Left forelimb (tissue), 1 donor: ENCODE measurements at regions not wholly inside any gene's neighbourhood (a gene's known extent, or its start where the extent isn't known, plus 50 kb on each side); places are given as distances from the start of the nearest gene placed in this dataset.

Source experiments
- DNase-seq: peaks from one replicate; pipeline ENCODE4 v3.0.0-alpha.2; 2018; ENCODE audit warnings: low spot score

DNA sequence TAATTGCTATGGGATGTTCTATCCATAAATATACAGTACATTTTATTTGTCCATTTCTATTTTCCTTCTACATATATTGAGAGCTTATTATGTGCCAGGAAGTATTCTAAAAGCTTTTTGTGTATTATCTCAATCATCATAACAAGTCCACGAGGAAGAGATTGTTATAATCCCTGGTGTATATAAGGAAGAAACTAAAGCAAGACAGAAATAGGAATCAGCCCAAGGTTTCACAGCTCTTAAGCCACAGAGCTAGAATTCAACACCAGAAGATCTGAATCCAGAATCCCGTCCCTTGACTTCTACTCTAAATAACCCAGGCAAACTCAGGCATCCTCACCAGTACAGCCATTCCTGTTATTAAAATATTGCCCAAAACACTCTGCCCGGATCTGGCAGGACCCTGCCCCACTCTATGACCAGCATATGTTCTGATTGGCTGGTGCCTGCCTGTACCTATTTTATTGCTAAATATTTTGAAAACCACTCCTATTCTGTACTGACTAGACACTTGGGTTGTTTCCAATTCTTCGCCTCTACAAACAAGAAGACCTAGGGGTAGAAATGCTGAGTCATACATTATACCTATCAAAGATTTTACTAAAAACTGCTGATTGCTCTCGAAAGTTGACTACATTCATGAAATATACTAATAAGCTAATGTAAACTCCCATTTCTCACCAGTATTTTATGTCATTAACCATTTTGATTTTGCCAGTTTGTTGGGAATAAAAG is 297.4 kb downstream of the ENC1 start:
- no peak for DNase-seq

DNA sequence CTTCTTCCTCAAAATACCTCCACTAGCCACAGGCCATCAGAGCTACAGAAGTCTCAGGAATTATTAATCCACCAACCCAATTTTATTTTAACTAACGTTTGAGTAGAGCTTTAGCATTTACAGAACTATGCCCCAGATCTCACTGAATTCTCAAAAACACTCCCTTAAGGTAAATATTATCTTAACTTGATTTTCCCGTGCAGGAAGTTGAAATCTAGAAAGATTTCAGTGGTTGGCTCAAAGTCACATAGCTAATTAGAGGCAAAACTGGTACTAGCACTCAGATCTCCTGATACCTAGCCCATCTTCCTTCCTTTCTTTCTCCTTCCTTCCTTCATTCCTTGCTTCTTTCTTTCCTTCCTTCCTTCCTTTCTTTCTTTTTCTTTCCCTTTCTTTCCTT is 298.3 kb downstream of the ENC1 start:
- DNase-seq: no peak

DNA sequence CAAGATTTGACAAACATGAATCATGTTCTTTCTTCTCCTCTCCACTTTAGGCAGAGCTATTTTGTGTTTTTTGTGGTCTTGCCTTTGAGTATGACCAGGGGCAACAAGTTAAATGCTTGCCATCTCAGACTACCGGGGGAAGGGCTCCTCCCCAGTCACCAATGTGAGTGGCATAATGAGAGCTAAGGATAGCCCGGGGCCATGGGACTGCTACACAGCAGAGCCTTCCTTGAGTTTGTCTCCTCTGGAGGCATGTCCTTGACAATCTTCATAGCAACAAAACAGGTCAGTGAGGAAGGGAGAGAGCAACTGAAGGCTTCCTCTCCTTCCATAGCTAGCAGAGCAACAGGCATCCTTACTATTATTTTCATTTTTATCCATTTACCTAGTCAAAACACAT is 299.3 kb downstream of the ENC1 start:
- no peak for DNase-seq

DNA sequence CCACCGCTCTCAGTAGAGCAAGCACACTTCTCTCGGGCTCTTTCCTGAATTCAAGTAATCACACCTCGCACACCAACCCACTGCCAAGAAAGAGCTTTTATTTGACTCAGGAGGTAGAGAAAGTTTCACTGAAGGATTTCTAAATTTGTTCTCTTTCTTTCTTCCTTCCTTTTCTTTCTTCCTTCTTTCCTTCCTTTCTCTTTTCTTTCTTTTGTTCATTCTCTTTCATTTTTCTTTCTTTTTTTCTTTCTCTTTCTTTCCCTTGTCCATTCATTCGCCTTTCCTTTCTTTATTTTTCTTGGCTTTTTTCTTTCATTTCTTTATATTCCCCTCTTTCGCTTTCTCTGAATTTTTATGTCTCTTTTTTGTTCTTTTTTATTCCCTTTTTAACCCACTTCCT is 300.1 kb downstream of the ENC1 start:
- no peak for DNase-seq

DNA sequence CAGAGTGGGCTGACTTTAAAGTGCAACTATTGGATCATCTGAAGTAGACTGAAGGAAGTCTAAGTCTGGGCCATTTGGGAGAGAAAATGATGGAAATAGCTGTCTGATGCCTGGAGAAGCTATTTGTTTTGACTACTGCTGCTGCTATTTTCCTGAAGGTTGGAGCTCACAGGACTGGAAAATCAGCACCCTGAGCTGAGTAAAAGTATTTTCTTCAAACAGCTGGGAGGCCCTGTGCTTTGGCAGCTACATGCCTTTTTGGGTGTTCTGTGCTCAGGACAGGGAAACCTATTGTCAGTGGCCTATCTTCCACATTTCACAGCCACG is 302.6 kb downstream of the ENC1 start:
- DNase-seq: no peak

DNA sequence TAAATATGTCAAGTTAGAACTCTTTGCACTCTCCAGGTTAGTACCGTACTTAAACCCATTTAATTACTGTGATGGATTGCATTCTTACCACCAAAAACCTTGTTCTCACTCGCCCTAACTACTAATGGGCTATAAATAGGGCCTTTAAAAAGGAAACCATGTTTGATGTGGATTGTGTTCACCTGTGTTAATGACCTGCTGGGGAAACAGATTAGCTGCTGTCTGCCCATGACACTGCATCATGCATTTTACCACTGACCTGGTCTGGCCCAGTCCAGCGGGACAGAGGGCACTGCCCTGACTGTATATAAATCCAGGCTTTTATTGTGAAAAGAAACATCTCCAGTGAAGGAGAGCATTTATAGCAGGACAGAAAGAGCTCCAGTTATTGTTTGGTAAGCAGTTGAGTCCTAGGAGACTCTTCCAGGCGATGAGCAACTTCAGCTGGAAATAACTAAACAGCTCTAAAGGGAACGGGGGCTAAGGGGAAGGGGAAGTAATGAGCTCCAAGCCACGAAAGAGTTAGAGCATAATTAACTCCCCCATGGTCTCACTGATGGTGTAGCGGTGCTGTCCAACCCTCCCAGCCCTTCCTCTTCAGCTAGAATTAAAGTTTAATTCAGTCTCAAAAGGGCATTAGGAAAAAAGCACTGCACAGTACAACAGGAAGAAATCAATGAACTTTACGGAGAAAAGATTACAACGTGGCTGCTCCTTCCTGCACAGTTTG is 303.1 kb downstream of the ENC1 start:
- no peak for DNase-seq

DNA sequence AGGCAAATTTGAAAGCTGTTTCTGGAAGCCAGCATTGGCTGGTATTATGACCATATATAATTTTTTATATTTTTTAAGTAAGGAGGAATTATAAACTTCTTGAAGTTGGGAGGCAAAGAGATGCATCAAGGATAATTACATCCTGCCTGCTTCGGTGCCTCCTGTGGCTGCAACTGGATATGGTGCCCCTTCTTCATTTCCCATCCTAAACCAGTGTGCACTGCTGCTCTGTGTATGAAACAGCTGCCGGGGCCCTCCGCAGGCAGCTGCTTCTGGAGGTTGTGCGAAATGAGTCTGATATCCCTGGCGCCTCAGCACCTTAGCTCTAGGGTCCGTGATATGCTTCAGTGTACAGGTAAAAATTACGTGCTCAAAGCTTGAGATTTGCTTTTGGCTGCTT is 304.2 kb downstream of the ENC1 start:
- no peak for DNase-seq

DNA sequence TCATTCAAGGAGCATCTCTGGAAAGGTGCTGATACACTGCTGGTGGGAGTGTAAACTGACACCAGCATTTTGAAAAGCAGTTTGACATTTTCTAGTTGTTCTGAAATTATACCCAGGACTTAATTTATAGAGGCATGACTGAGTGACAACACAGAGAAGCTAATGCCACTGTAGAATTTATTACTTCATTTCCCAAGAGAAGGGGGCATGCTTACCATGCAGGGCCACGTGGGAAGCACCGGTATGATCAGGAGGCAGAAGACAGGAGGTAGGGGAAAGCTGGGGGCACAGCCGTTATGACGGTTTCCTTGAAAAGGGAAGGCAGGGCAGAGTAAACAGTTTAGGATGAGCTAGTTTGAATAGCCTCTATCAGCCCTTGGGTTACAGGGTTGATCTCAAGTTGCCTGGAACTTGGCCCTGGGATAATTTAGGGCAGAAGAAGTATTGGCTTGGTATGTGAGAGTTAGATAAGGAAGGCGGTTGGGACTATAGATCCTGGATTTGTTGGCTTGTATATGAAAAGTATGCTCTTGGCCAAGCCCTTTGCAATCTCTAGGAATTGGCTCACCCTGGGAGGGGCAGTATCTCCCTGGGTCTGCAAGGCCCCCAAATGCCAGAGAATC is 305.7 kb downstream of the ENC1 start:
- DNase-seq: no peak

DNA sequence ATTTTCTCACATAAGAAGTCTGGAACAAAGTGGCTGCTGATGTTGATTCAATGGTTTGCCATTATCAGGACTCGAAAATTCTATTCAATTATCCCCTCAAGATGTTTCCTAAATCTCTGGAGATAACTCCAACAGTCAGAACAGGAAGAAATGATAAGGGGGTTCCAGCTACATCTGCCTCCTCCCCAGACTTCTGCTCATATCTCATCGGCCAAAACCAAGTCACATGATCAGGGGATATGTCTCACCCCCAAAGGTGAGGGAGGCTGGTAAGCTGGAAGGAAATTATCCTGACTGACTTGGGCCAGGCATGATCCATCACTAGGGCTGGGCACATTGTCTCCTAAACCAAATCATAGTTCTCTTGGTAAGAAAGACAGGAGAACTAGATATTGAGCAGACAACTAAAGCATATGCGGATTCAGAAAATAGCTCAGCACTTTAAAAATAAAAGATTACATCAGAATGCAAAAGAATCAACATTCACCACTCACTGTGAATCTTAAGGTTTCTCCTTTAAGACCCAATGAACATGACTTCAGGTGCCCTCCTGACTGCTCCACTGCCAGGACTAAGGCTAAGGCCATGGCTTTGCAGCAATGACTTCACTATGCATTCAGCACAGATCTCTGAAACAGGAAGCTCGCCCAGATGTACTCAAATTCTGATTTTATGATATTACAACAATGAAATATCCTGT is 306.3 kb downstream of the ENC1 start:
- DNase-seq: no peak

DNA sequence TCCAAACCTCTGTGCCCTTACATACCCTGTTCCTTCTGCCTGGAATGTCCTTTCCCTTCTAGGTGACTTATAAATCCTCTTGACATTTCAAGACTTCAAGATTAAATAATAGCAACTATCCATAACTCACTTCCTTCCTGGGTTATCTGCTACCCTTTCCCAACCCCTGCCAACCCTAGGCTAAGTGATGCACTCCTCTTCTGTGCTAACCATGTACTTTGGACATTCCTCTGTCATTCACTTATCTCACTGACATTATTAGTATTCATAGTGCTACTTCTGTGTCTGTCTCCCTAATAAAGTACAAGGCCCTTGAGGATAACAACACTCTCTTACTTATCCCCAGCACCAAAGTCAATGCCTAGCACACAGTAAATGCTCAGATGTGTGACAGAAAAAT is 307.1 kb downstream of the ENC1 start:
- DNase-seq: no peak

DNA sequence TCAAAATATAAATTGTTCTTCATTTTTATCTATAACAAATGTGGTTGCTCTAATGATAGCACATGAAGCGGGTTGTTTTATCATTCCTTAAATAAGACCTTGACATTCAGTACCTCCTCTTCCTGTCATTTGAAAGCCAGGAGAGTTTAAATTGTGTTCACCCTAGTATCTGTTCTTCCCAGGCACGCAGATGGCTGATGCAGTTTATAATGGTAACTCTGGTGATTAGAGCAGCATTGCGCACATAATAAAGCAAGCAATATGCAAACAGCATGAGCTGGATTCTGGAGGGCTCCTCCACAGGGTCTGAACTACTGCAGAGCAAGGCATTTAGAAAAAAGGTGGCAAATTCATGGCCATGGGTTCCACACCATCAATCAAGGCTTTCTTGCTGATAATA is 307.8 kb downstream of the ENC1 start:
- no peak for DNase-seq

DNA sequence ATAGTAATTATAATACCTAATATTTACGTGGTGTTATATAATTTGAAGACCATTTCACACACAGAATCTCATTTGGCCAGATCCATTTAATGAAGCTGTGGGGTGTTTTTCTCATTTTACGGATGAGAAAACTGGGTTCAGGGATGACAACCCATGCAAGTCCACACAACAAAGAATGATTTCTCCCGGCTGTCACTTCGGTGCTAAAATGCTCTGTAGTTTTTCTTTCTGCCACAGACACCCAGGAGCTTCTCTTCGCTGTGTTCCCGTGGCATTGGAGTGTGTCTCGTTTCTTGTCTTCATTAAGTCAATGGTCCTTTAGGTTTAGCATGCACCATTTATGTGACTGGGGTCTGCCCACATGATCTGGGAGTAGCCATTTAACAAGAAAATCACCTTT is 308.5 kb downstream of the ENC1 start:
- no peak for DNase-seq

DNA sequence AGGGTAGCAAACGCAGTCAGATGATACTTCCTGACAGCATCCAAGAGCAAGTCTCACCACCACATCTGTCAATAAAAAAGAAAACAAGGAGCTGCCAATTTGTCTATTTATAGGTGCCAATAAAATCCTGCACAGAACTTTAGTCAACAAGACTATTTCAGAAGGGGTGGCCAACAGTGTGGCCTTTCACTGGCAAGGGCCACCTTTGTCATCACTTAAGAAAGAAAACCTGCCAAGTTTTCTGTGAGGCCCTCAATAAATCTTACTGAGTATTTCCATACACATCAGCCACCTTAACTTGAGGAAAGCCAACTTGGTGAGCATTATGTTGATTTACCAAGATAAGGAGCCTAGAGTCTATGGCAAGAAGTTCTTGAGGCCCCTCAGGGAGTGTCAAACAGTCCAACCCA is 312.3 kb downstream of the ENC1 start:
- DNase-seq: no peak

DNA sequence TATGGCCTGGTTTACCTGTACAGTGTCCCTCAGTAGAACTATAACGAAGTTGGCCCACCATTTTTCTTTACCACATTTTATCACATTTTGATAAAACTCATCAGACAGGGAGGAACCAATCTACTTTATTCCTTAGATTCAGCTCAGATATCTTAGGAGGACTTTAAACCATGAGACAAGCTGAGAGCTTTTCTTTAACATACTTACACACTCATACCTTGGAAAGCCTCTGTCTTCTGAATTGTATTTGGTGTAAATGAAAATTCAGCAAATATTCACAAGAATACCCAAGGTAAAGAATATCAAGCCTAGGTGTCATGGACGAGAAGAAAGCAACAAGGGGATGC is 313.2 kb downstream of the ENC1 start:
- no peak for DNase-seq

DNA sequence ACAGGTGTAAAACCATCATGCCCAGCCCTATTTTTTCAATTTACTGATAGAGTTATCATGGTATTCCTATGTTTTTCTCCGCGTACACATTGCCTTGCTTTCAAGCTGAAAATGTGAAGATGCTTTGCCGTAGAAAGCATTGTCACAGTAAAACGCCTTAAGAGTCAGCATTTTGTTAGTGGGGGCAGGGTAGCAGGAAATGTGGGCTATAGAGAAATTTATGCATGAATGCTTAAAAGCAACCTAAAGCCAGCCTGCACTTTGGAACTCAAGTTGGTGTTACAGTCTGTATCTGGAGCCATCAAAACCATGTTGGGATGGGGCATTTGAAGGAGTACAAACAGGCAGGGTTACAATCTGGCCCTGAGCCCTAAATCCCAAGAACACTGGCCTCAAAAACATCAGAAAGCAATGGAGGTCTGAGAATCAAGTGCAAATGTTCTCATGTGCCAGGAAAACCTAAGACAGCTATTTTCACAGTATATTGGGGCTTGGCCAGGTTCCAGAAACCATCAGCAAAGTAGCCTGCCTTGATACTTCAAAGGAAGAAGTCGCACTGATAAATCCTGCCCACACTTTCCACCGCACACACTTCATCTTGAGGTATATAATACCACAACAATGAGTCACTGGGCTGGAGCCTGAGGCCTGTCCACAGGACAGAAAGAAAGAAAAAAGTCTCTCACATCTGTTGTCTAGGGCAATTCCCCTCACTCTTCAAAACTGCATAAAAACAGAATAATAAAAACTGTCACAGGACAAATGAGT is 313.8 kb downstream of the ENC1 start:
- no peak for DNase-seq

DNA sequence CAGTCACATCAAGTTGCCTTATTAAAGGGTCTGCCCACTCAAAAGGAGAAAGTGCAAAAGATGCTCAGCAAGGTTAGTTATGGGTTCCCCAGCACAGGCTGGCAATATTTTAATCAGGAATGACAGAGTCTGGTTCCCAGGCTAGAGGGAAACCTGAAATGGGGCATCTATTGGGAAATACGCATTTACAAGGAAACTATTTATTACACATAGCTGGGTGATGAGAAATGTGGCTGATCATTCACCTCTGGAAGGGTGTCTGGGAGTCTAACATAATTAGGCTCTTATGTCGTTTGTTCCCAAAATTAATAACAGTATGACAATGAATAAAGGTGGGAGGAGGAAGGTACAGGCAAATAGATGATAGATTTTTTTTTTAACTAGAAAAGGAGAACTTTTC is 314.7 kb downstream of the ENC1 start:
- DNase-seq: no peak

DNA sequence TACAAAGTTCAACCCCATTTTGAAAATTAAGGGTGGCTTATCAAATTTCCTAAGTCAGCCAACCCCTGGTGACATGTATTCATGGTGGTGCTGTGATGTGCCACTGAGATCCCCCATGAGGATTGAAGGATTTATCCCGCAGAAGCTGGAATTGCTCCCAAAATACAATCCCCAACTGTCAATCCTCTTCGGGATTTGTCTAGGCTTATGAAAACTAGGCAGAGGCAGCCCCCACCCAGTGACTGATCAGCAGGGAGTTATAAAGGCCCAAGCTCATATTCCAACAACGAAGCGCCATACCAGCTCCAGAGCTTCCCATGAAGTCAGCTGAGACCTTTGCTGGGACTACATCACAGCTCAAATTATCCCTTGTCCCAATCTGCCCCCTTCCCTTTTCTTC is 316.0 kb downstream of the ENC1 start:
- DNase-seq: no peak

DNA sequence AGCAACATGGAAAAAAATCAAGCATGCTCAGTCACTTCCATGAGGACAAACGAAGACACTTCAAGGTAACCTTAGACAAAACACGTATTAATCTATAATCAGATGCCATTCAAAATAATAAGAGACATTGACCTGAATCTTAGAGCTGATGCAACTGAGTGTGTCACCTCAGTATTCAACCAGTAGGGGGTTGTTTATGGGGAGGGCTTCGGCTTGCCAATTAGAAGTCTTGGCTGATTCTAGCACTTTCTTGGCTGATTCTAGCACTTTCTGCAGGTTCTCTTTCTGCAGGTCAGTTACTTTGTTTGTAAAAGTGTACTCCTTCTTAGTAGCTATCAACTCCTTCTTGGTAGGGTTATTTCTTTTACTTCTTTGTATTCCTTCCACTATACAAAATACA is 317.6 kb downstream of the ENC1 start:
- DNase-seq: no peak

DNA sequence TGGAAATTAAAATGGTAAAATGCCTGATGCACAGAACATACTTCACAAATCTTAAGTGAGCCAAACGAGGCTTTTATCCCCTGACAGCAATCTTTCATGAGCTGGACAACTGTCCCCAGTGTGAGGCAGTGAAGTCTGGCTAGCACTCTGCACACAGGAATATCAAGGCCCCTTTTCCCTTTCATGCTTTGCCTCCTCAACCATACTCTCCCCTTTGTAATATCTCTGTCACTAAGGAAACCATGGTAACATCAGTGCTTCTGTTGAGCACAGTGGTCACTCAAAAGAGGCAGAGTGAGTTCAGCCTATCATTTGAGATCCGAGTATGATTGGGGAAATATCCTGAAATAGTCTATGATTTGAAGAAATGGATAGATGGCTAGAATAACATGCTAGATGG is 318.3 kb downstream of the ENC1 start:
- DNase-seq: no peak

DNA sequence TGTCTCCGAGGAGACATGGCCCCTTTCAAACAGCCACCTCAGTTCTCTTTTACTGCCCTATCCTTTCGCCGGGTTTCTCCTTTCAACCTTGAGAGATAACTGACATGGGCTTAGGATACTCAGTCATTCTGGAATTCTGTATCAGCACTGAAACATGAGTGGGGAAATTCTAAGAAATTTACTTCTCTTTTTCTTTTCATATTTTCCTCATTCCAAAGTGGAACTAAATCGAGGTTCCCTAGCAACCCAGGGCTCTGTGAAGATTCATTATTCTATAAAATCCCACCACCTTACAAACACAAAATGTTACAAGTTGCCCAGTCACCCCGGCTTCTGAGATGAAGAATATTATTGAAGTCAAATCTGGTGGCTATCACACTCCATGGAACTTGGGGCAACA is 319.2 kb downstream of the ENC1 start:
- no peak for DNase-seq

DNA sequence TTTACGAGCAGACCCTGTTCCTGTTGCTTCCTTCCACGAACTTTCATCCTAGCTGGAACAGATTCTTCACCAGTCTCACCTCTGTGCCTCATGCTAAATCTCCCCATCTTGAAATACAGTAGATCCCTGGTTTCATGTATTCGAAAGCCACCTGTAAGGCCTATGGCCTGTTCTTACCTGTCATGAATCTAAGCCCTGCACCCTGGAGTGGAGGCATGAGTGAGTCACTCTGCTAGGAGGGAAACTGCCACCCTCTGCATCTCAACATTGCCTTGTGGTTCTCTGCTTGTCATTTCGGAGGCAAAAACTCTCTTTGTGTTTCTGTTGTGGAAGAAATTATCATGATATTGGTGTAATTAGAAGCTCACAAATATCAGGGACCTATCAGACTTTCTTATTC is 320.0 kb downstream of the ENC1 start:
- DNase-seq: no peak

DNA sequence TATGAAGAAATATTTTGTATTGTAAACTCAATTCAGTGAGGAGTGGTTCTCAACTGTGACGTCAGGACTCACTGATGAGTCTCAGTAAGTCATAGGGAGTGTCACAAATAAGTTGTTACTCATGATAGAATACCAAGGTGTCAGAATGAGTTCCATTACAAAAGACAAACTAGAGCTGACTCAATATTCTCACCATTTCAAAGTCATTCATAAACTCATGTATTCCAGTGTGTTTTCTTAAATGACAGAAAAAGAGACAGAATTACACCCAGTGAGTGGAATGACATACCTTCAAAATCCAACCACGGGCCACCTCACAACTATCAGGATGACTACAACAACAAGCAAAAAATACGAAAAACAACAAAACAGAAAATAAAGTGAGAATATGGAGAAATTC is 321.5 kb downstream of the ENC1 start:
- no peak for DNase-seq
